Embryonic facial prominence (tissue), 1 donor: ENCODE measurements at regions not wholly inside any gene's neighbourhood (a gene's known extent, or its start where the extent isn't known, plus 50 kb on each side); places are given as distances from the start of the nearest gene placed in this dataset.

Experiments used
- DNase-seq: peaks from one replicate; pipeline ENCODE4 v3.0.0-alpha.2; 2016; ENCODE audit errors: extremely low spot score

DNA sequence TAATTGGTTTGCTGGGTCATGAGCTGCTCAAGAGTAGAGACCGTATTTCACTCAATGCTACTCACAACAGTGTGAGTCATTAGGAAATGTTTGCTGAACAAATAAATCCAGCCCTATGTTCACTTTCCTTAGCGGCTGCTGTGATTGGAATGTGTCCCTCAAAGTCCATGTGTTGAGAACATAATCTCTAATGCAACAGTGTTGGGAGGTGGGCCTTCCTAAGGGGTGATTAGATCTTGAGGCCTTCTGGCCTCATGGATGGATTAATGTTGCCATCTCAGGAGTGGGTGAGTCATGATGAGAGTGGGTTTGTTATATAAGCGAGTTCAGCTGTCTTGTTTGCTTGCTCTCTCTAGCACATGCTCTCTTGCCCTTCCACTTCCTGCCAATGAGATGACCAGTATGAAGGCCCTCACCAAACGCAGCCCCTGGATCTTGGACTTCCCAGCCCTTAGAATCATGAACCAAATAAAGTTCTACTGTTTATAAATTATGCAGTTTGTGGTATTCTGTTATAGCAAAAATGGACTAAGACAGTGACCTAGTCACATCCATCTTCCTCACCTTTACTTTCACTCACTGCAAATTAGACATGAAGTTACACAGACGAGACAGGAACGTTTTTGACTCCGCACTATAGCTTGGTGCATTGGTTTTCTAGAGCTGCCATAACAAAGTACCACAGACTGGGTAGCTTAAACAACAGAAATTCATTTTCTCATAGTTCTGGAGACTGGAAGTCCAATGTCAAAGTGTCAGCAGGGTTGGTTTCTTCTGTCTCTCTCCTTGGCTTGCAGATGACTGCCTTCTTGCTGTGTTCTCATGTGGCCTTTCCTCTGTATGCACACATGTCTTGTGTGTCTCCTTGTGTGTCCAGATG, 50.9 kb upstream of the FAM169A start:
- DNase-seq, result no peak
